GM19238 (cell line): ENCODE measurements at regions not wholly inside any gene's neighbourhood (a gene's known extent, or its start where the extent isn't known, plus 50 kb on each side); places are given as distances from the start of the nearest gene placed in this dataset.

Experiments
- DNase-seq: peaks from one replicate; pipeline ENCODE4 v3.0.0; 2011; ENCODE audit warnings: low spot score; ENCODE audit not compliant: insufficient read length

DNA sequence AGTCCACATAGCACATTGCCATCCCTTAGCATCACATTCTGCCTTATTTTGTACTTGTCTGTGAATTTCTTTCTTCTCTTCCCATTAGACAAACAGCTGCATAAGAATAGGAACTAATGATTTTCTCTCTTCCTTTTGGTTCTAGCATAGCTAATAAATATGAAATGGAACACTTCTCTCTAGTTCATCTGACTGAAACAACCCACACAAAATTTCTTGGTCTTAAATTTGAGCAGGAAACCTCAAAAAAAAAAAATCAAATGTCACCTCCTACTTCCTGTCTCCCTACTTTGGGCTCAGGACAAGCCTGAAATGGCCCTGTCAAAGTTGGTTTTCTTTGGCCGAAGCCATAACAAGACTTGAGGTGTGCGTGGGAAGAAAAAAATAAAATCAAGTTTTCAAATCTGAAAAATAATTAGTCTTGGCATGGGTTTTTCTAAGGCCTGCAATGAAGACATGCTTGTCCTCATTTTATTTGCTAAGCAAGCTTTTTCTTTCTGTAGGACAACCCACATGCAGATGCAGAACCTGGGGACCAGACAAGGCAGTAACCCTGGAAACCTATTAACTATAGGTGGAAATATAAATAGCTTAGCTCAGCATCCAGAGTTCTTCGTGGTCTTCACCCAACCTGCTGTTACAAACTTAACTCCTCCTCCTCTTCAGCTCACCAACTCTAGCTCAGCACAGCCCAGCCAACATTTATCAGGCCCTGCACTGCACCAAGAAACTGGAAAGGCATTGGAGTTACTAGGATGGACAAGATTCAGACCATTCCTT is 523.5 kb upstream of the KLF4 start:
- no peak for DNase-seq

DNA sequence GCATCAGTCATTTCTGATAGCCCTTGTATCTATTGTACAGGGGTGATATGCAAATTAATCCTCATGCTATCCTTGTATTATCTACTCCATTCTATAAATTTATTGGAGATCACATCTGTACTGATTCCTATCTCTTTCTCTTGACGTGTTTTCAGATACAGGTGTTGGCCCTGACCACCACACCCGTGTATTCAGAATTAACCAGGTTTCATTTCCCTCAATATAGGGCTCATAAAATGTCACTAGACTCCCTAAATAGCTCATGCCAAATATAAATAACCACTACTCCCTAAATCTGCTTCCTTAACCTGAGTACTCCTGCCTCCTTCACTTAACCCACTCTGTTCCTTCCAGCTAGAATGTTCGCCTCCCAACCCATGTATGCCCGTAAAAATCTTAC is 522.8 kb upstream of the KLF4 start:
- no peak for DNase-seq

DNA sequence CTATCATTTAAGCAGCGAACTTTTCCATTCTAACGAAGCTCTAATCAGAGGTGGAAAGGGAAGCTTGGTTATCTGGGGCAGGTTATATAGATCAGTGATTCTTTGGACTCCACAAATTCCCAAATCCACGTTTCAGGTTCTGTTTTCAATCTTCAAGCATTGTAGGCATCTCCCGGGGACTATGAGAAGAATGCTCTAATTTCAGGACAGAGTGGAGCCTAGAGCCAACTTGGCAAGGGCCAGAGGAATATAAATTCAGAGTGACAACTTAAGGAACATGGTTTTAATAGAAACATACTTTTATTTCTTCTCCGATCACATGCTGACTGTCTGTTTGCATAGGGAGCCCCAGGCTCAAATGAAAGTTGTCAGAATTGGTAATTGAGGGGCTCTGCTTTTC is 514.0 kb upstream of the KLF4 start:
- DNase-seq: no peak

DNA sequence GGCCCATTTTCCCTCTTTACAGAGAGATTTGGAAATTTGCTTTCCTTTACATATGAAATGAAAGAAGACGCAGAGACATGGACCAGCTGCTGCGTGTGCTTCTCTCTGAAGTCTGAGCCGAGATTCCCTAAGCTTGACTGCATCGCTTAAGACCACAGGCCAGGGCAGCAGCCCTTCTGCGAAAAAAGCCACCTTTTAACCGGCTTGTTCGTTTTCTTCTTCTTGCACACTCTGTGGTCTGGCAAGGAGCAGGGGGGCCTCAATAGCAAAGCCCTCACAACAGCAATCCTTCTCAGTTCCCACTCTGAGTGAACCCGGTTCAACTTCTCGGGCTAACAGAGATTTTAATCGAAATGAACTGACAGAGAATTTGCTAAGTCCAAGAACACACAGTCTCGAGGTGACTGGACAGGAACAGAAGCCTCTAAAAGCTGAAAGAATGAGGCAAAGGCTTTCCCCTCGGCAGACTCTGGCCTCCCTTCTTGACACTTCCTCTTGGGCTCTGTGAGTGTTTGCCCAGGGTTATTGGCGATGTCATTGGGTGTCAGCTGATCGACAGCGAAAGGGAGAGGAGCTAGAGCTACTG is 512.9 kb upstream of the KLF4 start:
- no peak for DNase-seq

DNA sequence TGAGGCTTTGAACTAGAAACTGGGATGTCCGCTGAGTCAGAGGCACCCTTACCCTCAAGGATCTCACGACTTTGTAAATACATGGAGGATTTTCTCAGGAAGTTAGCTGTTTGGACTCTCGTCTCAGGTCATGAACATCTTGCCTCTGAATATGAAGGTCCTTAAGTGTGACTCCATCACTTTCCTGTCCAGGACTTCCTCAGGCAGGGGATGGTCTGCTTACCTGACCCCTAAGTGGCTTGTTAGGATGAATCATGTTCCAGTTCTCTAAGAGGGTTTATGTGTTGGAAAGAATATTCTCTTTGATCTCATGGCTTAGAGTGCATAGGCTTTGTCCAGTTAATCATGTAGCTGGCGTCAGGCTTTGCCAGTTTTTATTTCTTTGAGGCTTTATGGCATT is 511.7 kb upstream of the KLF4 start:
- DNase-seq: no peak

DNA sequence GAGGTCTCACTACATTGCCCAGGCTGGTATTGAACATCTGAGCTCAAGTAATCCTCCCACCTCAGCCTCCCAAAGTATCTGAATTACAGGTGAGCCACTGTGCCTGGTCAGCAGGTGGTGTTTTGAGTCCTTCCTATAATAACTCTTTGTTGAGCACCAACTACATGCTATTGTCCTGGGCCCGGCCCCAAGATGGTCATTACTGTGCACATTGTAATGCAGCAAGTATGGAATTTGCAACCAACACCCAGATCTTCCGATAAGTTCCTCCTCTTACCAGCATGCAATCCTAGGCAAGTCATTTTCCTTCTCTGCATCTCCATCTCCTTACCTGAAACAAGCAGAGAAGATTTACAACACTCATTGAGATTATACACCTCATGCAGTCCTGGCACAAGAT is 510.3 kb upstream of the KLF4 start:
- no peak for DNase-seq

DNA sequence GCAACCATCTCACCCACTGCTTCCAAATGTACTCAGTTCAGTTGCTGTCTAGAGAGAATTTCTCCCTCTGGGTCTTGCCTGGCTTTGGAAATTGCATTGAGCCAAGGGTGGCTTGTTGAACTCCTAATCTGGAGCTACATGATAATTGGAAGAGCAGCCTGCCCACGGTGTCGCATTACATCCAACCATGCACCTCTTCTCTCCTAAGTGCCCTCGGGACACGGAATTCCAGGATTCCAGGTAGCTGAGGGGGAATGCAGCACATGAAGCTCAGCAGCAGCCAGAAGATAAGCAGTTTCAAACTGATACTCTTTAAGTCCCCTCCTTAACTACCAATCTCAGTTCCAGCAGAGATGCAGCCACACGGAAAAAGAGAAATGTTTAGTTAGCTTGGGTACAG is 509.4 kb upstream of the KLF4 start:
- DNase-seq: no peak

DNA sequence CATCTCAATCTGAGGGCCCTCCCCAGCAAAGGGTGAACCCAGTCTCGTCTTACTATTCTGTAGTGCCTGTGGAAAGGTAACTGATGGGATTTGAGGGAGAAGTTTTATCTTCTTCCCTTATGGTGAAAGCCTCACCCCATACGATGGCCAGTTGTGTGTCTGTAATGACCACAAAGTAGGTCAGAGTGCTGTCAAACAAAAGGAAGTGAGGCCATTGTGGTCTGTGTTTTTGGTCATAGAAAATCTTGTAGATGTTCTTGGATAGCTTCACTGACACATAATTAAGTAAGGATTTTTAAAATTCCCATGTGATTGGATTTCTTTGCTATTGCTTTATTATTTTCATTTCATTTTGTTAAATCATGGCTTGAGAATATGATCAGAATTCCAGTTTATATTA is 505.1 kb upstream of the KLF4 start:
- DNase-seq: no peak

DNA sequence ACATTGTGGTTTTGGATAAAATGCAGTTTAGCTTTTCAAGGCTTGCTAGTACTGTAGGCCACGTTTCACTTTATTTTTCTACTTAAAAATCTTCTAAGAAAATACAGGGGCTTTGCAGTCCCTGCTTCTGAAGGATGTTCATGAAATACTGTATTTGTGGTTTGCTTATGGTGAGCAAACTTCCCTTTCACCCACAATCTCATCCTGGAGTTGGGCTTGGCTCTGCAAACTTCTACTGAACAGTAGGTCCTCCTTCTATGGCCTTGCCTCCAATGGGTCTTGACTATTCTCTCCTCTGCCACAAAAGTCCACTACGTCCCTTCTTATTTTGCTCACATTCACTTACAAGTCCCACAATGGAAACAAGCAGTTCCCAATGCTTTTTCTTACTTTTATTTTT is 502.7 kb upstream of the KLF4 start:
- DNase-seq: no peak

DNA sequence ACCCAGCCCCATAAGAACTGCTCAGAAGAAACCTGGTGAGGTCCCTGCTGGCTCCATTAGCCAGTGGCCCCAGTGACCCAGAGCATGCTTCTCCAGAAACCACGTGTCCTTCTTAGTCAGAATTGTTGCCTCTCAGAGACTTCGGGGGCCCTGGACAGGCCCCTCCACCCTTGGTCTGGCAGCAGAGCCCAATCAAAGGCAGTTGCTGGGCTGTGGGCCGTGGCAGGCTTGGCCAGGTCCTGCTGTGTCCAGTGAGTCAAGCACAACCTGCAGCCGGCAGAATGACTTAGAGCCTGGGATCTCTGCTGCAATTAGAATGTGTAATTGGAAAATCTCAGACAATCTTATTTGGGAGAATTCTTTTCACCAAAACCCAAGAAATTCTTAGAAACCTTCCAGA is 502.0 kb upstream of the KLF4 start:
- no peak for DNase-seq

DNA sequence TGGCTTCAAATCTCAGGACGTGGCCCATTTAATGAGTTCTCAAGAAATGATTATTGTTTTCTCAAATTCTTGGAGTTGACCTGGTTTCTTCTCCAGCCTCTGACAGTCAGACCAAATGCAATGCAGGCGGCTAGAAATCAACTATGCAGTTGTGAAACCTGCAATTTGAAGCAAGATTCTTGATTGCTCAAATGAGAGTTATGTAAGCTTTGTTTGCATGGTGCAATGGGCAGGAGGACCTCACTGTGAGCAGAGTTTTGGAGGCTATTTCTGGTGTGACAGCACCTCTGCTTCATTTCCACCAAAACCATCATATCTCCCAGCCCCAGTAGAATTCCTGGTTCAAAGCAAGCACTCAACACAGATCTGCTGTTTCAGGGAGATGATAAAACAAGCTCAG is 500.0 kb upstream of the KLF4 start:
- DNase-seq: no peak

DNA sequence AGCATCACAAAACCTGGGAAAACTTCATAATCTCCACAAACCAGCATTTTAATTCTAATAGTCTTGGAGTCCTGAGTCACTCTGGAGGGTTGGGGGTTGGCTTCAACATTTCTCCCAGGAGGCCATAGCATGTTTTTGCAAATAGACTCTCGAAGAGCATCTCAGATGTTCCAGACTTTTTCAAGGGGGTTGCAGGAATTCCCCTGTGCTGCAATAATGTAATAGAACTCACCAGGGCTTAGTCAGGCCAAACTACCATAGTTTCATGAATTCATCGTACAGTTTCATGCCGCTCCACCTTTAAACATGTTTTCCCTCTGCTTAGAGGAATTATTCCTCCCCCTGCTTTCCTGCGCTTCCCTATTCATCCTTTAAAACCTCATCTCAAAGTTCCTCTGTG is 499.5 kb upstream of the KLF4 start:
- DNase-seq: no peak

DNA sequence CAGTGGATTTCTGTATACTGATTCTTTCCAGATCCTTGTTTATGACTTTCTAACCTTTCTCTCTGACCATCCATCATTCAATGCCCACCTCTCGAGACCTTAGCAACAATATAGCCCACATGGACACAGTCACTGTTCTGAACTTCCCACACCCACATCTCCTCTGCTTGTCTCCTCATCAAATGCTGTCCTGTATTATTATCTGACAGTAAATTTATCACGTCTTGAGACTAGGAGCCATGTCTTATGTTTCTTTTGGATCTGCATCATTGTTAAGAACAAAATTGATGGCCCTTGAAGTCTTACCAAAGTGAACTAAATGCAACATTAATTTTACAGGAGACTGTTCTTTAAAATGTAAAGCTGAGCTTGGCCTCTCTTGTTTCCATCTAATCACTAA is 495.4 kb upstream of the KLF4 start:
- DNase-seq: no peak

DNA sequence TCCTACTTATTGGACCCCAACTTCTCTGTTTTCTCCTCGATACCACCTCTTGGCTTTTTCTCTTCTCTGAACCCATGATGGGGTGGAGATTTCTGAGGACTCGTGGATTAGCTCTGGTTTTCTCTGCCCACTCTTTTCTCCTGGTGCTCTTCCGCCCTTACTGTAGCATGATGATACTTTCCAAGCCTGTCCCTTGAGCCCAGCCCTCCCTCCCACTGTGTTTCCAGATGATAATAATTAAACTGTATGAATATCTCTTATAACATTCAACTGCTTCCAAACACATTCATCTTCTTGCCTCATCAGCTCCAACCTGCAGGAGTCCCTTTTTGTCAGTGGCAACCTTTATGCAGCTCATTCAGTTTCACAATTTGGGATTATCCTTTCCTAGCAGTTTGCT is 494.2 kb upstream of the KLF4 start:
- DNase-seq: no peak

DNA sequence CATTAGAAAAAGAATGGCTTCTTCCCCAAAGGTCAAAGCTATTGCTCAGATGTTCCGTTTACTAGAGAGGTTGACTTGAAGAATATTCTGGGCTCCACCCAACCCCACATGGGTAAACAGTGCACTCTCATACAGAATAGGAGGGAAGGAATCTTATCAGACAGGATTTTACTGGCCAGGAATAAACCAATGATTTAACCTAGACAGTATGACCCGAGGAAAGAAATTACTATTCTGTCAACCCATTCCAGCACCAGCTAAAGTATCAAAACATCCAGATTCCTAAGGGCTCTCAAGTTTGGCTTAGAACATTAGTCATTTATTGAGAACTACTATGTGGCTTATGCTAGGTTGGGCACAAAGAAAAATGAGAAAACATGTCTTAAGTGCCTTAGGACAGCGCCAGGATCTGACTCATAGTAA is 493.6 kb upstream of the KLF4 start:
- no peak for DNase-seq

DNA sequence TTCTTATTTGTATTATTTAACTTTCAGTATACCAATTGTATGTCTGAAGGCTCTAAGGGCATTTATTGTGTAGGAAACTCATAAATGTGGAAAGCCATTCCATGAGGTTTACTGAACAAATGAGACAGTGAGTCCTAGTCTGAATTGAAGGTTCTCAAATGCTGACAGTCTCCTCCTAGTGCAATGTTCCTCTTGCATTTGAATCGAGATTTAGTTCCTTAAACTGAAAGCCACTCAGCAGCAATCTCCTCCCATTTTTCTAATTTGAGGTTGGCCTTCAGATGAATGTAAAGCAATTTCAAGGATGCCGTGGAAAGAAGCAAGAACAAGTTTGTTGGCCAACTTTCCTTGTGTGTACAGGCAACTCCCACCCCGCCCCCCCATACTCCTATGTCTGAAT is 493.2 kb upstream of the KLF4 start:
- DNase-seq: no peak

DNA sequence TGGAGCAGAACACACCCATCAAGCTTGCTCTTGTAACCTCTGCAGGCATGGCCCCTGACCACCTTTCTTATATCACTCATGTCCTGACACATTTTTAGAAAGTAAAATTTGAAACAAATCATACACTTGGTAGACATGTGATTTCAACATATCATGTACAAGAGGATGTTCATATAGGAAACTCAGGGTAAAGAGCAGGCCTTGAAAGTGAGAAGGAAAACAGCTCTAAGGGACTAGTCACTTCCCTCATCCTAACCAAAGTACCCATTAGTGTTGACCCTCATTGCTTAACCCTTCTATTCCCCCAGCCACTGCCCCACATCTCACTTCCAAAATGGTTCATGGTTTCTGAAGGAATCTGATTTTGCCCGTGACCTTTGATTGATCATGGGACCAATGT is 492.4 kb upstream of the KLF4 start:
- DNase-seq: no peak

DNA sequence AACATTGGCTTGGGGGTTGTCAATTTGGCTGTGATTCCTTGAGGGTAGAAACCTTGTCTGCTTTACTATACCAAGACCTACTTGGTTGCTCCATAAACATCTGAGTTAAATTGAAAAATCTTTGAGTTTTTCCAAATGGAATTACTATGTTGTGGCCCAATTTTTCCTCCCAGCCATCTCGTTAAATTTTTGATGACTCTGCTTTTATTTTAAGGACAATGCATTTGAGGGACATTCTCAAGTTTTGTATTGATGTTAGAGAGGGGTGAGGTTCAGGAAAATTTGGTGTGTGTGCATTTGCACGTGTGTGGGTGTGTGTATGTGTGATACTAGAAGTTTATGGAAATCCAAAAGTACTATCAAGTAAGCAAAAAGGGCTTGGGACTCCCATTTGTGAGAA is 491.4 kb upstream of the KLF4 start:
- DNase-seq: no peak

DNA sequence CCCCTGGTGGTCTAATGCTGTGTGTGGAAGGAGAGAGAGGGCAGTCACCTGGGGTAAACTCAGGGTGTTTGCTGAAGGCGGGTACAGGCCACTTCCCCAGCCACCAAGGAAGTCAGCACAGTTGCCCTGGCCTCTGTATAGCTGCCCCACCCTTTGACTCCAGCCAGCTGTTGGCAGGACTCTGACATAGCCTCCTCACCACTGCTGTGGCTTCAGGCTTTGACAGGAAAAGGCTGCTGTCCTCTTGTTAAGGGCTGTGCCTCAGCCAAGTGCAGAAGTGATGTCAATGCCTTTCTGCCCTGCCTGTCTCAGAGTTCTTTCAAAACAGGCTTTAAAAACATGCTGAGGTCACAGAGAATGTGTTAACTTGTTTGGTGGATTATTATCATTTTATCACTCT is 487.2 kb upstream of the KLF4 start:
- no peak for DNase-seq

DNA sequence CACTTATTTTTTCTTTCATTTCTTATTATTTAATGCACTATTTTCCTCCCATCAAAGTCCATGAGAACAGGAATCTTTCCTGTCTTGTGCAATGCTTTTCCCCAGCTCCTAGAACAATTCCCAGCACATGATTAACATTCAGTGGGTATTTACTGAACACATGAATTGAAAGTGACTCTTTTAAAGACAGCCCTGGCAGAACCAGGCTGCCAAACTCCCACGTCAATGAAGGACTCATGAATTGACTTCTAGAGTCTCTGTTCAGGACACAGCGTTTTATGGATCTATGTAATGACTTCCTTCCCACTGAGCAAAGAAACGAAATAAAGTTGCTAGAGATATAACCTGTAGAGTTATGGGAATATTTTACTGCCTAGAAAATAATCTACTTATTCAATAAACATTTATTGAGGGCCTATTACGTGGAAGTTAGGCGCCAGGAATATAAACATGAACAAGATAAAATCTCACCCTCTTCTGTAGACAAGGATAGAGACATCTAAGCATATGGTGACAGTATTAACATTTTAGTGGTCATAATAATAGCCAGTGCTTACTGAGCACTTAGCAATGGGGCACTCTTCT is 485.9 kb upstream of the KLF4 start:
- DNase-seq: no peak

DNA sequence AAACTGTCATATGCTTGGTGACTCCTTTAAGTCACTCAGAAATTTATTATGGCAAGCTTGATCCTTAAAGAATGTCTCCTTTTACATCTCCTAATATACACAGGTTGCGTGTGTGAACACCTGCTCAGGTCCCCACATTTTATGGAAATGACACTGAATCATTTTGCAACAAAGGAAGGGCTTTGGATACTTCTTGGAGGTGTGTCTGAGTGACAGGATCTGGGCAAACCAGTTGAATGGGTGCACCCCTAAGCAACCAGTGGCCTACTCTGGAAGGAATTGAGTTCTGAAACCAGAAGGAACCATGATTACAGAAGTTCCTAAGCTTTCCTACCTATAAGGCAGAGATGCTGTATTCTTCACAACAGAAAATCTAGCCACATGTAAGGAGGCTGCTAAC is 483.9 kb upstream of the KLF4 start:
- no peak for DNase-seq

DNA sequence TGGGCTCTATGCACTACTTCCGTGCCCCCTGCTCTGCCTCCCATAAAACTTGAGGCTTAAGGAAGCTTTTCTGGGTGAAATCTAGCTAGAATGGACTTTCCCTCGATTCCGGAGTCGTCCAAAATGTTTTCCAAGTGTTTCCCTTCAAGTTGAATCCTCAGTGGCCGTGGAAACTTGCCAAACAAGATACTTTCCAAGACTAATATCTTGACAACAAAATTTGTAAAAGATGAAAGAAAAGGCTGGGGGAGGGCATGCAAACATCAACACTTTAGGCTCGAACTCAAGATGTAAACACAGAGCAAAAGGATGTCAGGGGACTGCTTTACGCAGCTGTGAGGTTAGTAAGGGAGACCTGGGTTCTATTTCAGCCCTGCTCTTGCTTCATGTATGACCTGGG is 482.8 kb upstream of the KLF4 start:
- no peak for DNase-seq

DNA sequence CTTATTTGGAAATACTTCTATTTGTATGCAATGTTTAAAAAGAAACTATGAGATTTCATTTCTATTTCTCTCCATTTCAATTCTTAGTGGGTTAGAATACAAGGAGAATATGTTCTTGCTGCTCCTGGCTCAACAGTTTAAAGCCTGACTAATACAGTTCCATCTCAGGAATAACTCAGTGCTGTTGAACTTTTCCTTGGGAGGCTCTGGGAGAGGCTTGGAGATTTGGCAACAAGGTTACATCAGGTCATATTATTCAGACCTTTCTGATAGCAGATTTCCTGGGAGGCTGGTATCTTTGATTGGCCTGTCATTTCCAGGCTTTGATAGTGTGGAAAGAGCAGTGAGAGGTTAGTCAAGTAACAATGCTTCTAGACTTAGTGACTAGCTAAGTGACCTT is 481.7 kb upstream of the KLF4 start:
- DNase-seq: no peak
